Heart left ventricle (tissue), 13 donors: ENCODE measurements at regions not wholly inside any gene's neighbourhood (a gene's known extent, or its start where the extent isn't known, plus 50 kb on each side); places are given as distances from the start of the nearest gene placed in this dataset.

ENCODE experiments used
- CTCF ChIP-seq, 12 donors: fragments of 200-600 bp; sonication (generic) in 4 of 12; IDR thresholded peaks; one replicate each; pipeline versions ENCODE4 v1.5.0 to v1.8.0; 2018 to 2022; ENCODE audit warnings: antibody characterized with exemption in 12 of 12, mild to moderate bottlenecking in 5 of 12
- POLR2A ChIP-seq, 2 donors: fragments of 450-650 bp; IDR thresholded peaks; one replicate each; pipeline ENCODE4 v1.6.1; 2017; ENCODE audit warnings: antibody characterized with exemption in 2 of 2, mild to moderate bottlenecking in 2 of 2, moderate library complexity in 2 of 2
- donor health status: ischemic (EF 13 %, LVEDD 7.1; RV severe dilation, severe dysfunction).
- donor health status: DM: no; HTN: yes; CAD: no.
- donor health status: DM: no; HTN: no; CAD: no.
- donor health status: ischemic (EF 25% LVEDD 6.9; RV normal size, moderate dysfunction).
- donor health status: ischemic (EF 25% LVEDD 5.7; RV mildly dilated, moderate dysfunction).
- donor health status: ischemic (EF 35%, LVEDD 5.7; RV mildly dilated, moderate dysfunction).
- donor health status: nonischemic (EF 11% LVEDD 7.7; RV severe dilation, severe dysfunction).
- donor health status: DM: yes; HTN: yes; CAD: no.
- donor health status: PGD.
- donor health status: ischemic (EF 29% LVEDD 5.4; RV normal size, mild dysfunction).
- donor health status: nonischemic (EF 23%, LVEDD 6.1; RV moderate dilation, normal function).

- TF ChIP-seq CTCF (IDR thresholded peaks at IDR 0.05) (no peak), POLR2A (IDR thresholded peaks at IDR 0.05) (no peak)
These were observed 295.3 kb downstream of the MID1IP1 start for GRCh38 chrX:39096599-39096998.
